ENCODE measurements at regions not wholly inside any gene's neighbourhood (a gene's known extent, or its start where the extent isn't known, plus 50 kb on each side); places are given as distances from the start of the nearest gene placed in this dataset.

DNA sequence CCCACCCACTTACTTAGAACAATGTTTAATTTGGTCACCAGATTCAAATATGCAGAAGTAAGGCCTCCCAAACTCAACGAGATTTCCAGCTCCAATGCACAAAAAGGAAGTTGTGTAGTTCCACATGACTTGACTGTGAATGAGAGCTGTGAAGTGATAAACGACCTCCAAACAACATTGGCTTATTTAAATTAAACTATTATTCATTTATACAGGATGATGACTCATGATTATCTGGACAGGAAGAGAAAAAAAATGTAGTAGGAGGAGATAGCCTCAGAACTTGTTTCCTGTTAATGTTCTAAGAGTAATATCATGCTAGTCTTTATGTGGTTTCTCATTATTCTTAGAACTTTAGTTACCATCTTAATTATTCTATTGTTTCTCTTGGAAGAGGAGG, 237.3 kb downstream of the C1D start:
- TF ChIP-seq, protein P1, sequence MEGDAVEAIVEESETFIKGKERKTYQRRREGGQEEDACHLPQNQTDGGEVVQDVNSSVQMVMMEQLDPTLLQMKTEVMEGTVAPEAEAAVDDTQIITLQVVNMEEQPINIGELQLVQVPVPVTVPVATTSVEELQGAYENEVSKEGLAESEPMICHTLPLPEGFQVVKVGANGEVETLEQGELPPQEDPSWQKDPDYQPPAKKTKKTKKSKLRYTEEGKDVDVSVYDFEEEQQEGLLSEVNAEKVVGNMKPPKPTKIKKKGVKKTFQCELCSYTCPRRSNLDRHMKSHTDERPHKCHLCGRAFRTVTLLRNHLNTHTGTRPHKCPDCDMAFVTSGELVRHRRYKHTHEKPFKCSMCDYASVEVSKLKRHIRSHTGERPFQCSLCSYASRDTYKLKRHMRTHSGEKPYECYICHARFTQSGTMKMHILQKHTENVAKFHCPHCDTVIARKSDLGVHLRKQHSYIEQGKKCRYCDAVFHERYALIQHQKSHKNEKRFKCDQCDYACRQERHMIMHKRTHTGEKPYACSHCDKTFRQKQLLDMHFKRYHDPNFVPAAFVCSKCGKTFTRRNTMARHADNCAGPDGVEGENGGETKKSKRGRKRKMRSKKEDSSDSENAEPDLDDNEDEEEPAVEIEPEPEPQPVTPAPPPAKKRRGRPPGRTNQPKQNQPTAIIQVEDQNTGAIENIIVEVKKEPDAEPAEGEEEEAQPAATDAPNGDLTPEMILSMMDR (IDR thresholded peaks at IDR 0.05), result no peak
- Mint-ChIP-seq H3K4me1 (ENCODE audit: low read depth) (peaks cover 2% of the 10 kb centered on the region), H3K27me3 (no peaks in the 10 kb centered on the region), H3K9me3 (no peaks in the 10 kb centered on the region), H3K36me3 (ENCODE audit: low read depth) (no peaks in the 10 kb centered on the region), H3K27ac (no peak overlapping the region), H3K4me3 (no peak overlapping the region)
- ChIA-PET POLR2A (no interaction called here), CTCF (no interaction called here)
- no peak for DNase-seq
- ATAC-seq, result no peak
- intact Hi-C loops (cut with micrococcal nuclease), result no loop called here

- POLR2A ChIA-PET, result no interaction called here
- intact Hi-C loops (cut with micrococcal nuclease), result no loop called here
- Mint-ChIP-seq H3K36me3 (ENCODE audit: low read depth) (no peaks in the 10 kb centered on the region), H3K9me3 (no peaks in the 10 kb centered on the region), H3K4me1 (ENCODE audit: low read depth) (peaks cover 2% of the 10 kb centered on the region), H3K4me3 (no peak overlapping the region), H3K27ac (no peak overlapping the region), H3K27me3 (no peaks in the 10 kb centered on the region)
- DNase-seq, result no peak
- TF ChIP-seq, protein P1 (IDR thresholded peaks at IDR 0.05), result no peak
- ATAC-seq, result no peak
- CTCF ChIA-PET, result no interaction called here
These were observed 234.7 kb downstream of the C1D start for GRCh38 chr2:67828066-67828465.

DNA sequence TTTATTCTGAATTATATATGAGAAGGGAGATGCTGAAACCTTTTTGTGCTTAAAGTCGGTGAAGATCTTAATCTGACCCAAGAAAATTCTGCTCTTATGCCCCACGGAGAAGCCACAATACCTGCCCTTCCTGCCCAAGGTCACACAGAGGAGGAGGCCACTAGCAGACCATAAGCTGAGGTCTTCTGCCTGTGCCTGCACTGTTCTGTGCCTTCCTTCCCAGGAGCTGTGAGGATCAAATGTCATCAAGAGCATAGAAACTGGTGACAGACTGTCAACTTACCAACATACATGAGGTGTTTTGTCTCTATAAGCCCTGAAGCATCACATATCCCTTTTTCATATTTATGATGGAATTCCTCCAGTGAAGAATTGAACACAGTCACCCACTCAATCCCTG, 233.3 kb downstream of the C1D start:
- Mint-ChIP-seq H3K4me1 (ENCODE audit: low read depth) (peaks cover 2% of the 10 kb centered on the region), H3K9me3 (no peaks in the 10 kb centered on the region), H3K27ac (no peak overlapping the region), H3K27me3 (no peaks in the 10 kb centered on the region), H3K4me3 (no peak overlapping the region), H3K36me3 (ENCODE audit: low read depth) (no peaks in the 10 kb centered on the region)
- intact Hi-C loops (cut with micrococcal nuclease), result no loop called here
- POLR2A ChIA-PET, result no interaction called here
- no peak for DNase-seq
- ATAC-seq, result no peak
- TF ChIP-seq, protein P1 (IDR thresholded peaks at IDR 0.05), result no peak
- CTCF ChIA-PET, result no interaction called here

DNA sequence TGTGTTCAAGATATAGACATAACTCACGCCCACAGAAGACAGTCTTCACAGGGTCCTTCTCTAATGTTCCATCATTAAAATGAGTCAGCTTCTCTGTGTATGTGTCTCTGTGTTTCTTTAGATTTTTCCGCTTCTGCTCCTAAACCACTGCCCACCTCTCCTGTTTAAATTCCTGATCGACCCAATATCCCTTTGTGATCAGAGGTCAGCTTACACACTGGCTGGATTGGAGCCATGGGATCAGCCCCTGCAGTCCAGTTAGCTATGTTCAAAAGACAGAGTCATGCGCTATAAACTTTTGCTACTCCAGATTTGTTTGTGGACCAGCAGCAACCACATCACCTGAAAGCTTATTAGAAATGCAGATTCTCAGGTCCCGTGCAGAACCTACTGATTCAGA, 229.2 kb downstream of the C1D start:
- Mint-ChIP-seq H3K36me3 (ENCODE audit: low read depth) (no peaks in the 10 kb centered on the region), H3K9me3 (no peaks in the 10 kb centered on the region), H3K27me3 (no peaks in the 10 kb centered on the region), H3K27ac (no peak overlapping the region), H3K4me3 (no peak overlapping the region), H3K4me1 (ENCODE audit: low read depth) (no peaks in the 10 kb centered on the region)
- POLR2A ChIA-PET, result no interaction called here
- TF ChIP-seq, protein P1 (IDR thresholded peaks at IDR 0.05), result no peak
- CTCF ChIA-PET, result no interaction called here
- ATAC-seq (no peak), DNase-seq (no peak)
- intact Hi-C loops (cut with micrococcal nuclease), result no loop called here

DNA sequence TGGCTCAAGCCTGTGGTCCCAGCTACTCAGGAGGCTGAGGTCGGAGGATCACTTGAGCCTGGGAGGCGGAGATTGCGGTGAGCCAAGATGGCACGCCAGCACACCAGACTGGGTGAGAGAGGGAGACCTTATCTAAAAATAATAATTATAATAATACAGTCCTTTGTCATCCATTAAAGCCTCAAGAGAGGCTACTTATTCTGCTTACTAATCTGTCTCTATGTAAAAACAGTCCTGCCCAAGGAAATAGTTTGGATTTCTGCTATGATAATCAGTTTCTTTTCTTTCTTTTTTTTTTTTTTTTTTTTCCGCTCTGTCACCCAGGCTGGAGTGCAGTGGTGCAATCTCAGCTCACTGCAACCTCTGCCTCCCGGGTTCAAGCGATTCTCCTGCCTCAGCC, 228.3 kb downstream of the C1D start:
- CTCF ChIA-PET, result no interaction called here
- intact Hi-C loops (cut with micrococcal nuclease), result no loop called here
- no peaks in the 10 kb centered on the region for H3K36me3 Mint-ChIP-seq (ENCODE audit: low read depth)

More for the DNA sequence above, 228.3 kb downstream of the C1D start:
- H3K4me1 Mint-ChIP-seq (ENCODE audit: low read depth), result no peaks in the 10 kb centered on the region
- H3K4me3 Mint-ChIP-seq, result no peak overlapping the region
- no peak overlapping the region for H3K27ac Mint-ChIP-seq
- TF ChIP-seq, protein P1 (IDR thresholded peaks at IDR 0.05), result no peak
- no peaks in the 10 kb centered on the region for H3K9me3 Mint-ChIP-seq
- DNase-seq (no peak), ATAC-seq (no peak)
- POLR2A ChIA-PET, result no interaction called here
- H3K27me3 Mint-ChIP-seq, result no peaks in the 10 kb centered on the region
